Vagina (tissue), 2 donors: ENCODE measurements at regions not wholly inside any gene's neighbourhood (a gene's known extent, or its start where the extent isn't known, plus 50 kb on each side); places are given as distances from the start of the nearest gene placed in this dataset.

Experiments
- CTCF ChIP-seq, 3 experiments: fragments of 450-650 bp in 2 of 3; fragments of 200-600 bp in 1 of 3; sonication (generic) in 1 of 3; IDR thresholded peaks; one replicate each; pipeline ENCODE4 v1.5.1; 2017 to 2019; ENCODE audit warnings: antibody characterized with exemption in 3 of 3, mild to moderate bottlenecking in 2 of 3, moderate library complexity in 2 of 3
- POLR2A ChIP-seq, 2 donors: fragments of 450-650 bp; IDR thresholded peaks; one replicate each; pipeline ENCODE4 v1.6.1; 2017; ENCODE audit warnings: antibody characterized with exemption in 2 of 2, mild to moderate bottlenecking in 2 of 2, moderate library complexity in 2 of 2
- POLR2AphosphoS5 ChIP-seq, 2 donors: sonication (generic); formaldehyde crosslinking; IDR thresholded peaks; one replicate each; pipeline ENCODE4 v1.9.0; 2017; ENCODE audit warnings: antibody characterized with exemption in 2 of 2, mild to moderate bottlenecking in 2 of 2, low read depth in 1 of 2; ENCODE audit not compliant: insufficient read depth in 1 of 2

DNA sequence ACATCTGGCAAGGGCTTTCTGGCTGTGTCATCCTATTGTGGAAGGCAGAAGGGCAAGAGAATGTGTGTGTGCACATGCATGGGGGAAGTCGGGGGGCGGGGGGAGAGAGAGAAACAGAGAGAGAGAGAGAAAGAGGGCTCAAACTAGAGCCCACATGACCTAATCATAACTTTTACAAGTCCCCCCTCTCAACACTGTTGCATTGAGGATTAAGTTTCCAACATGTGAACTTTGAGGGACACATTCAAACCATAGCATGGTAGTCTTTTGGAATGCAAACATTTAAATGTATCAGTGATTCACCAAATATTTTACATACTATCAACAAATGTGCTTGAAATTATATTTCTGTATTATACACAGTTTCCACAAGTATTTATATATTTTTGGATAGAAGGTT, 655.4 kb upstream of the B3GALT2 start:
- TF ChIP-seq CTCF (IDR thresholded peaks at IDR 0.05) (no peak), POLR2A (IDR thresholded peaks at IDR 0.05) (no peak), POLR2AphosphoS5 (IDR thresholded peaks at IDR 0.05; ENCODE audit: insufficient read depth in 1 of 2, low read depth in 1 of 2) (no peak)
